Thyroid gland (tissue), 4 donors: ENCODE measurements at regions not wholly inside any gene's neighbourhood (a gene's known extent, or its start where the extent isn't known, plus 50 kb on each side); places are given as distances from the start of the nearest gene placed in this dataset.

Experiments used
- CTCF ChIP-seq, 6 experiments: fragments of 200-600 bp in 3 of 6; fragments of 450-650 bp in 3 of 6; sonication (generic) in 3 of 6; IDR thresholded peaks; one replicate each; pipeline ENCODE4 v1.5.1; 2016 to 2019; ENCODE audit warnings: antibody characterized with exemption in 6 of 6, mild to moderate bottlenecking in 2 of 6, inconsistent platforms in 1 of 6, moderate library complexity in 1 of 6
- POLR2A ChIP-seq, 2 donors: fragments of 450-650 bp; IDR thresholded peaks; one replicate each; pipeline ENCODE4 v1.6.1; 2017; ENCODE audit warnings: antibody characterized with exemption in 2 of 2, mild to moderate bottlenecking in 2 of 2, moderate library complexity in 1 of 2

GRCh38 chr5:2131196-2131595 lies 248.5 kb upstream of the IRX4 start:
- TF ChIP-seq CTCF (IDR thresholded peaks at IDR 0.05) (no peak), POLR2A (IDR thresholded peaks at IDR 0.05) (no peak)
